Choroid plexus epithelial cell (primary cell): ENCODE measurements at regions not wholly inside any gene's neighbourhood (a gene's known extent, or its start where the extent isn't known, plus 50 kb on each side); places are given as distances from the start of the nearest gene placed in this dataset.

Source experiments
- DNase-seq: peaks from one replicate; pipeline ENCODE4 v3.0.0-alpha.2; 2010; ENCODE audit warnings: low read depth
- H3K4me3 ChIP-seq: 2 replicates; pipeline ENCODE4 v1.5.1; 2011; ENCODE audit warnings: low read depth, mild to moderate bottlenecking, control low read depth, low read length, moderate library complexity
- TF ChIP-seq, protein P1 (sequence below): conservative IDR thresholded peaks from 2 replicates; pipeline ENCODE4 v1.5.1; 2011; ENCODE audit warnings: low read depth, mild to moderate bottlenecking, control low read depth, inconsistent platforms, low read length, moderate library complexity

GRCh38 chr2:74740741-74741431, 86.8 kb downstream of the SEMA4F start:
- DNase-seq = peak; percentile 66
- TF ChIP-seq, protein P1, sequence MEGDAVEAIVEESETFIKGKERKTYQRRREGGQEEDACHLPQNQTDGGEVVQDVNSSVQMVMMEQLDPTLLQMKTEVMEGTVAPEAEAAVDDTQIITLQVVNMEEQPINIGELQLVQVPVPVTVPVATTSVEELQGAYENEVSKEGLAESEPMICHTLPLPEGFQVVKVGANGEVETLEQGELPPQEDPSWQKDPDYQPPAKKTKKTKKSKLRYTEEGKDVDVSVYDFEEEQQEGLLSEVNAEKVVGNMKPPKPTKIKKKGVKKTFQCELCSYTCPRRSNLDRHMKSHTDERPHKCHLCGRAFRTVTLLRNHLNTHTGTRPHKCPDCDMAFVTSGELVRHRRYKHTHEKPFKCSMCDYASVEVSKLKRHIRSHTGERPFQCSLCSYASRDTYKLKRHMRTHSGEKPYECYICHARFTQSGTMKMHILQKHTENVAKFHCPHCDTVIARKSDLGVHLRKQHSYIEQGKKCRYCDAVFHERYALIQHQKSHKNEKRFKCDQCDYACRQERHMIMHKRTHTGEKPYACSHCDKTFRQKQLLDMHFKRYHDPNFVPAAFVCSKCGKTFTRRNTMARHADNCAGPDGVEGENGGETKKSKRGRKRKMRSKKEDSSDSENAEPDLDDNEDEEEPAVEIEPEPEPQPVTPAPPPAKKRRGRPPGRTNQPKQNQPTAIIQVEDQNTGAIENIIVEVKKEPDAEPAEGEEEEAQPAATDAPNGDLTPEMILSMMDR = no peak
- no peak overlapping the region for H3K4me3 ChIP-seq

GRCh38 chr2:74741629-74742028, 87.6 kb downstream of the SEMA4F start:
- no peak for DNase-seq
- no peak overlapping the region for H3K4me3 ChIP-seq
- TF ChIP-seq, protein P1 = no peak

DNA sequence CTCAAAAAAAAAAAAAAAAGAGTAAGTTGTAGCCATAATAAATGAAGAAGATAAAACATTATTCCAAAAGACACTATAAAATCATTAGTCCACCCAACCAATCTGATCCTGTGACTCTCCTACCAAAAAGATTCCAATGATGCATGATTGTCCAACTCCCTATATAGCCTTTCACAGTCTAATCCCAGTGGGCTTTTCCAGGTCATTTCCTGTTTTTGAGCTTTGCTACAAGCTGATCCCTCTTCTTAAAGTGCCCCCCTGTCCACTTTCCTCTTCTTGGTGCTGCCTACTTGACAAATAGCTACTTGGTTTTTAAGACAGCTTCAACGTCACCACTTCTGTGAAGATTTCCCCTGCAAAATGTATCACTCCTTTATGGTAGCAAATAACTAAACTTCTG, 88.4 kb downstream of the SEMA4F start:
- DNase-seq = no peak
- TF ChIP-seq, protein P1 = no peak
- H3K4me3 ChIP-seq = no peak overlapping the region

DNA sequence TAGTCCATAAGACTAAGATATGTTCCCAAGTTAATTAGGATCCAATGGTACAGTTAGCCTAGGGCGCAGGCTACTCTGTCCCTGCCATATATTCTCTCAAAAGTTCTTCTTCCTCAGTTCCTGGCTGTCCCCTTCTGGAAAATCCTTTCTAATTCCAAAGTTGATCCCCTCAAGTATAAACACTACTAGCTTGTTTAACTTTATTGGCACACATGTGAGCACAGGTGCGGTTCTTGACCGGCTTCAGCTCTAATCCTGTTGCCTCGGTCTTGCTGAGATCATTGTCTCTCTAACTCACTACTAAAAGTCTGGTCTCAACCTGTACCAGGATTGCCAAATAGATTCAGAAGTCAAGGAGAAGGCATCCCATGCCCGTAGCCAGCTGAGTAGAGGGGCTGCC, 89.0 kb downstream of the SEMA4F start:
- H3K4me3 ChIP-seq = no peak overlapping the region
- DNase-seq = no peak
- TF ChIP-seq, protein P1 = no peak

GRCh38 chr2:74743778-74744177, 89.7 kb downstream of the SEMA4F start:
- H3K4me3 ChIP-seq = no peak overlapping the region
- TF ChIP-seq, protein P1 = no peak
- DNase-seq = no peak

DNA sequence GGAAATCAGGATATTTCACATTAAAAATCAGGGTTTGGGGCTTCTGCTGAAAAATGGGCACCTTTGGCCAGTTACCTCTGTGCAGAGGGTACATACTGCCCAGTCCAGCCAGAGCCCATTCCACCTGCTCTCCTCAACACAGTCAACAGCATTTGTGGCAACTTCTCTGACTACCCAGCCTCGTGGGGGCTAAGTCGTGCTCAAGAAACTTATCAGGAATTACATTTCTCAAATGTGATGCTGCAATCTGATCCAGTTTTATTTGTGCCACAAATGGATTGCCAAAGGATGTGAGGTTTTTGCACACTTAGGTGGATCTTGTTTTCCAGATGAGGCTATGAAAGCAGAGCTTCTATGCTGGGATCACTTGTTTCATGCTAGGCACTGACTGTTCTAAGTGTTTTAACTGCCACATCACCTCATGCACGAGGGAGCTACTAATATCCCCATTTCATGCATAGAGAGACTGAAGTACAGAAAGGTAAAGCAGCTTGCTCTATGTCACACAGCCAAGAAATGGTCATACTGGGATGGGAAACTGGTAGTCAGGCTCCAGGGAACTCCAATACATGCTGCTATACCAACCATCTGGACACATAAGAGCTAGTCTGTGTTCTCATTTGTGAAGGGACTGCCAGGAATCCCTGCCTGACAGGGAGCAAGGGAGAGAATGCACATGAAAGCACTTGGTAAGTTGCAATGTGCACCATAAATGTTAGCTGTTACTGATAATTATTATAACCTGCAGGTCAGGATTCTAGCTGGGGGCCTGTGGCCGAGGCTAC, 89.0 kb upstream of the HK2 start:
- no peak for DNase-seq
- TF ChIP-seq, protein P1 = no peak
- no peak overlapping the region for H3K4me3 ChIP-seq
